ENCODE measurements at regions not wholly inside any gene's neighbourhood (a gene's known extent, or its start where the extent isn't known, plus 50 kb on each side); places are given as distances from the start of the nearest gene placed in this dataset.
A peak's percentile ranks its signal among the peaks of the same experiment; 100 is the strongest.

GRCh38 chr12:115461401-115461800 is 777.4 kb upstream of the TBX3 start:
- Mint-ChIP-seq H3K27me3 (no peaks in the 10 kb centered on the region), H3K4me3 (no peak overlapping the region), H3K27ac (no peak overlapping the region), H3K9me3 (peaks cover 0 to 10% (median 4%) of the 10 kb centered on the region in 7 donors), H3K36me3 (no peaks in the 10 kb centered on the region), H3K4me1 (no peaks in the 10 kb centered on the region)
- Histone ChIP-seq H3K27ac (ENCODE audit: insufficient read depth, low read length, poor library complexity, severe bottlenecking) (no peak overlapping the region), H3K4me3 (ENCODE audit: low read depth, low read length) (no peak overlapping the region), H3K4me1 (ENCODE audit: control insufficient read depth, insufficient read depth, low read length, poor library complexity, severe bottlenecking) (no peaks in the 10 kb centered on the region), H3K9me3 (ENCODE audit: control insufficient read depth in 2 of 2, low read length in 2 of 2) (peaks cover 0 to 2% of the 10 kb centered on the region in 2 experiments), H3K36me3 (ENCODE audit: control insufficient read depth, insufficient read depth, low read length) (no peaks in the 10 kb centered on the region), H3K27me3 (ENCODE audit: control insufficient read depth, insufficient read depth, low read length) (no peaks in the 10 kb centered on the region)
- DNase-seq = no peak
- no peak for ATAC-seq (ENCODE audit: low read depth in 2 of 2)

GRCh38 chr12:115457798-115458197 is 773.8 kb upstream of the TBX3 start:
- H3K27me3 ChIP-seq (ENCODE audit: control insufficient read depth, insufficient read depth, low read length) = no peaks in the 10 kb centered on the region
- H3K9me3 ChIP-seq (ENCODE audit: control insufficient read depth in 2 of 2, low read length in 2 of 2) = no peaks in the 10 kb centered on the region
- H3K27me3 Mint-ChIP-seq = peaks cover 7% of the 10 kb centered on the region
- no peaks in the 10 kb centered on the region for H3K4me1 Mint-ChIP-seq
- no peaks in the 10 kb centered on the region for H3K36me3 Mint-ChIP-seq
- H3K4me3 ChIP-seq (ENCODE audit: low read depth, low read length) = no peak overlapping the region
- no peaks in the 10 kb centered on the region for H3K36me3 ChIP-seq (ENCODE audit: control insufficient read depth, insufficient read depth, low read length)
- no peaks in the 10 kb centered on the region for H3K4me1 ChIP-seq (ENCODE audit: control insufficient read depth, insufficient read depth, low read length, poor library complexity, severe bottlenecking)
- ATAC-seq (ENCODE audit: low read depth in 2 of 2) (no peak), DNase-seq (no peak)
- H3K27ac Mint-ChIP-seq = no peak overlapping the region
- H3K4me3 Mint-ChIP-seq = no peak overlapping the region
- H3K9me3 Mint-ChIP-seq = peaks cover 0 to 13% (median 4%) of the 10 kb centered on the region in 7 donors
- no peak overlapping the region for H3K27ac ChIP-seq (ENCODE audit: insufficient read depth, low read length, poor library complexity, severe bottlenecking)

- DNase-seq (no peak), ATAC-seq (ENCODE audit: low read depth in 2 of 2) (no peak)
- Histone ChIP-seq H3K27ac (ENCODE audit: insufficient read depth, low read length, poor library complexity, severe bottlenecking) (no peak overlapping the region), H3K4me1 (ENCODE audit: control insufficient read depth, insufficient read depth, low read length, poor library complexity, severe bottlenecking) (no peaks in the 10 kb centered on the region), H3K9me3 (ENCODE audit: control insufficient read depth in 2 of 2, low read length in 2 of 2) (no peaks in the 10 kb centered on the region), H3K27me3 (ENCODE audit: control insufficient read depth, insufficient read depth, low read length) (no peaks in the 10 kb centered on the region), H3K36me3 (ENCODE audit: control insufficient read depth, insufficient read depth, low read length) (no peaks in the 10 kb centered on the region), H3K4me3 (ENCODE audit: low read depth, low read length) (no peak overlapping the region)
- H3K27ac Mint-ChIP-seq = no peak overlapping the region
- H3K36me3 Mint-ChIP-seq = no peaks in the 10 kb centered on the region
- peaks cover 0 to 12% (median 4%) of the 10 kb centered on the region in 7 donors for H3K9me3 Mint-ChIP-seq
- H3K27me3 Mint-ChIP-seq = peaks cover 7% of the 10 kb centered on the region
- peaks cover 0 to 6% (median 1%) of the 10 kb centered on the region in 4 donors for H3K4me1 Mint-ChIP-seq
- peak overlapping the region in 1 of 4 donors; percentile 10 for H3K4me3 Mint-ChIP-seq
These were observed 773.1 kb upstream of the TBX3 start for GRCh38 chr12:115456946-115457689.

GRCh38 chr12:115455268-115455681 is 771.3 kb upstream of the TBX3 start:
- Mint-ChIP-seq H3K9me3 (peaks cover 0 to 9% (median 3%) of the 10 kb centered on the region in 7 donors), H3K4me3 (no peak overlapping the region), H3K27me3 (peaks cover 7% of the 10 kb centered on the region), H3K4me1 (peaks cover 0 to 12% (median 1%) of the 10 kb centered on the region in 4 donors), H3K36me3 (no peaks in the 10 kb centered on the region), H3K27ac (no peak overlapping the region)
- H3K27ac ChIP-seq (ENCODE audit: insufficient read depth, low read length, poor library complexity, severe bottlenecking) = no peak overlapping the region
- ATAC-seq (ENCODE audit: low read depth in 2 of 2) (no peak), DNase-seq (no peak)
- H3K36me3 ChIP-seq (ENCODE audit: control insufficient read depth, insufficient read depth, low read length) = no peaks in the 10 kb centered on the region
- H3K4me3 ChIP-seq (ENCODE audit: low read depth, low read length) = no peak overlapping the region
- no peaks in the 10 kb centered on the region for H3K4me1 ChIP-seq (ENCODE audit: control insufficient read depth, insufficient read depth, low read length, poor library complexity, severe bottlenecking)
- no peaks in the 10 kb centered on the region for H3K27me3 ChIP-seq (ENCODE audit: control insufficient read depth, insufficient read depth, low read length)
- H3K9me3 ChIP-seq (ENCODE audit: control insufficient read depth in 2 of 2, low read length in 2 of 2) = no peaks in the 10 kb centered on the region

- no peaks in the 10 kb centered on the region for H3K36me3 ChIP-seq (ENCODE audit: control insufficient read depth, insufficient read depth, low read length)
- no peaks in the 10 kb centered on the region for H3K36me3 Mint-ChIP-seq
These were observed 768.8 kb upstream of the TBX3 start for GRCh38 chr12:115452751-115453281.

GRCh38 chr12:115451780-115452736 is 768.1 kb upstream of the TBX3 start:
- no peak overlapping the region for H3K4me3 ChIP-seq (ENCODE audit: low read depth, low read length)

More at GRCh38 chr12:115452751-115453281, 768.8 kb upstream of the TBX3 start:
- no peaks in the 10 kb centered on the region for H3K27me3 ChIP-seq (ENCODE audit: control insufficient read depth, insufficient read depth, low read length)
- no peak overlapping the region for H3K4me3 ChIP-seq (ENCODE audit: low read depth, low read length)
- peaks cover 0 to 9% (median 0%) of the 10 kb centered on the region in 7 donors for H3K9me3 Mint-ChIP-seq
- no peaks in the 10 kb centered on the region for H3K4me1 ChIP-seq (ENCODE audit: control insufficient read depth, insufficient read depth, low read length, poor library complexity, severe bottlenecking)
- no peak for ATAC-seq (ENCODE audit: low read depth in 2 of 2)
- H3K4me1 Mint-ChIP-seq = peaks cover 0 to 12% (median 1%) of the 10 kb centered on the region in 4 donors
- no peak overlapping the region for H3K27ac Mint-ChIP-seq
- no peaks in the 10 kb centered on the region for H3K9me3 ChIP-seq (ENCODE audit: control insufficient read depth in 2 of 2, low read length in 2 of 2)
- peaks cover 7% of the 10 kb centered on the region for H3K27me3 Mint-ChIP-seq
- no peak for DNase-seq
- H3K4me3 Mint-ChIP-seq = no peak overlapping the region
- no peak overlapping the region for H3K27ac ChIP-seq (ENCODE audit: insufficient read depth, low read length, poor library complexity, severe bottlenecking)

GRCh38 chr12:115451151-115451779 is 767.3 kb upstream of the TBX3 start:
- no peak for ATAC-seq (ENCODE audit: low read depth in 2 of 2)
- peaks cover 0 to 12% (median 1%) of the 10 kb centered on the region in 4 donors for H3K4me1 Mint-ChIP-seq
- Histone ChIP-seq H3K36me3 (ENCODE audit: control insufficient read depth, insufficient read depth, low read length) (no peaks in the 10 kb centered on the region), H3K4me1 (ENCODE audit: control insufficient read depth, insufficient read depth, low read length, poor library complexity, severe bottlenecking) (no peaks in the 10 kb centered on the region), H3K4me3 (ENCODE audit: low read depth, low read length) (no peak overlapping the region), H3K27ac (ENCODE audit: insufficient read depth, low read length, poor library complexity, severe bottlenecking) (no peak overlapping the region), H3K27me3 (ENCODE audit: control insufficient read depth, insufficient read depth, low read length) (no peaks in the 10 kb centered on the region), H3K9me3 (ENCODE audit: control insufficient read depth in 2 of 2, low read length in 2 of 2) (no peaks in the 10 kb centered on the region)
- DNase-seq = no peak
- peaks cover 0 to 6% (median 0%) of the 10 kb centered on the region in 7 donors for H3K9me3 Mint-ChIP-seq
- H3K27ac Mint-ChIP-seq = no peak overlapping the region
- no peaks in the 10 kb centered on the region for H3K36me3 Mint-ChIP-seq
- H3K27me3 Mint-ChIP-seq = peaks cover 7% of the 10 kb centered on the region
- no peak overlapping the region for H3K4me3 Mint-ChIP-seq

More at GRCh38 chr12:115451780-115452736, 768.1 kb upstream of the TBX3 start:
- Mint-ChIP-seq H3K27ac (no peak overlapping the region), H3K9me3 (peaks cover 0 to 6% (median 0%) of the 10 kb centered on the region in 7 donors), H3K4me3 (peak overlapping the region in 1 of 4 donors; percentile 36), H3K4me1 (peaks cover 0 to 12% (median 1%) of the 10 kb centered on the region in 4 donors), H3K27me3 (peaks cover 7% of the 10 kb centered on the region), H3K36me3 (no peaks in the 10 kb centered on the region)
- Histone ChIP-seq H3K36me3 (ENCODE audit: control insufficient read depth, insufficient read depth, low read length) (no peaks in the 10 kb centered on the region), H3K27ac (ENCODE audit: insufficient read depth, low read length, poor library complexity, severe bottlenecking) (no peak overlapping the region), H3K27me3 (ENCODE audit: control insufficient read depth, insufficient read depth, low read length) (no peaks in the 10 kb centered on the region), H3K4me1 (ENCODE audit: control insufficient read depth, insufficient read depth, low read length, poor library complexity, severe bottlenecking) (no peaks in the 10 kb centered on the region), H3K9me3 (ENCODE audit: control insufficient read depth in 2 of 2, low read length in 2 of 2) (no peaks in the 10 kb centered on the region)
- DNase-seq (no peak), ATAC-seq (ENCODE audit: low read depth in 2 of 2) (no peak)
